GM12873 (cell line): ENCODE measurements at regions not wholly inside any gene's neighbourhood (a gene's known extent, or its start where the extent isn't known, plus 50 kb on each side); places are given as distances from the start of the nearest gene placed in this dataset.
A peak's percentile ranks its signal among the peaks of the same experiment; 100 is the strongest.

Experiments
- CTCF ChIP-seq: IDR thresholded peaks from 2 replicates; pipeline ENCODE4 v1.5.1; 2012; ENCODE audit warnings: low read depth, mild to moderate bottlenecking, moderate library complexity, low read length, control low read depth; ENCODE audit not compliant: insufficient read depth; ENCODE audit errors: missing control alignments

- no peak for TF ChIP-seq CTCF
Measured at GRCh38 chr7:118586248-118586647, 361.7 kb downstream of the ANKRD7 start.

GRCh38 chr7:118590107-118590506, 365.6 kb downstream of the ANKRD7 start:
- TF ChIP-seq CTCF: peak; percentile 64

- TF ChIP-seq CTCF: no peak
Measured at GRCh38 chr7:118602090-118602489, 377.6 kb downstream of the ANKRD7 start.

GRCh38 chr7:118606602-118607001, 382.1 kb downstream of the ANKRD7 start:
- no peak for TF ChIP-seq CTCF

- no peak for TF ChIP-seq CTCF
Measured at GRCh38 chr7:118609207-118609606, 384.7 kb downstream of the ANKRD7 start.

GRCh38 chr7:118615681-118616080, 391.2 kb downstream of the ANKRD7 start:
- TF ChIP-seq CTCF: no peak

- TF ChIP-seq CTCF: no peak
Measured at GRCh38 chr7:118621810-118622360, 397.4 kb downstream of the ANKRD7 start.
